GM18909 (cell line): ENCODE measurements at regions not wholly inside any gene's neighbourhood (a gene's known extent, or its start where the extent isn't known, plus 50 kb on each side); places are given as distances from the start of the nearest gene placed in this dataset.

Experiments
- ATAC-seq: cut with Tn5 transposase; IDR thresholded peaks from one replicate; pipeline ENCODE4 v1.9.1; 2021; ENCODE audit warnings: mild to moderate bottlenecking; ENCODE audit not compliant: unreplicated experiment, poor library complexity

DNA sequence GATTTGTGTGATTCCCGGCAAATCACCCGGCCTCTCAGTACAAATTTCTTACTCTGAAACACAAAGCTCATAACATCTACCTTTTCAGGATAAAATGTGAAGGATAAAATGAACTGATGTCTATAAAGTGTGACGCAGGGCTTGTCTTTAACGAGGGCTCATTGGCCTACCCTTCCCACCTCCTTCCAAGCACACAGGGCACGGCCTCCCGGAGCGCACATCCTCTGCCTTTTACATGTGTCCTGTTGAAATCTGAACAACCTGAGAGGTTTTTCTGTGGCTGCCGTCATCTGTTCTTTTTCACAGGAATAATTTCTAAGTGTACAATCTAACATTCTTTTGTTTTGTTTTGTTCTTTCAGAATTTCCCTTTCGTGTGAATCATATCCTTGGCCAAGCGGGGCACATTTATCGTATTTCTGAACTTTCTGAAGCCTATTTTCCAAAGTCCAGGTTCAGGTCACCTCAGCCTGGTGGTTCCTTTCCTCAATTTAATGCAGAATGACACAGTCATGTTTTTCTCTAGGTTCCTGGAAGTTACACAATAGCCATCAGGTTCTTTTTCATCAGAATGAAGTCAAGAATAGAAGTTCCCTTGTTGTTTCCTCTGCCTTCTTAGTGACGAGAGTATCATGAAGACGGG lies 53.1 kb upstream of the SPRY1 start:
- ATAC-seq: no peak

DNA sequence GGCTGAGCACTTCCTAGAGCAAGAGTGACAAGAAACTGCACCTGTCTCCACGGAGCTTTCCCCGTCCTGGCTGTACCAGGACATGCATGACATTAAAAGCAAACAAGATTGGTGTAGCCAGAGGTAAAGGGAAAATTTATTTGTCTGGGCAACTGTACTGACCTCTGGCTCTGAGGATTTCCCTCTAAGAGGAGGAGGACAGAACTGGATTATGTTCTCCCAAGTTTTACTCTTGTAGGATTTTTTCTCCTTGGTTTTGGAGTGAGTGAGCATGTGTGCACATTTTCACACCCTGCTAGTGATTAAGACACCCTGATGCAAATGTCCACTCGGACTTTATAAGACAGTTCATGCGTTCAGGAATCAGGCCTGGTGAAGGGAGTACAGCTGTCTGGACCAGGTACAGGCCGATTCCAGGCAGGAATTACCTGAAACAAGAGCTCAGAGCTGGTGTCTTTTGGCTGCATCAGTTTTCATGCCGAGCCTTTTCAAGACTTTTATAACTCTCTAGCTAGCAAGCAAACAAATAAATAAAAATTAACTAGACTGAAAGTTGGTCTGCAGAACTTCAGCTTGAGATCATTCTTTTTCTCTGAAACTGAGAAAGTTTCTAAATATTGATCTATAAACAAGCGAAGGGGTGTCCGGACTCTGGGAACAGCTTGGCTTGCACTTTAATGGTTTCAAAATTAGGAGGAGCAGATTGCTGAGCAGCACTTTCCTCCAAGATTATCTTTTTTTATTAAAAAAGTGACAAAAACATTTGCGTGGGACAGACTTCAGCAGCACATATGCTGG lies 51.3 kb upstream of the SPRY1 start:
- peak; percentile 59 for ATAC-seq

DNA sequence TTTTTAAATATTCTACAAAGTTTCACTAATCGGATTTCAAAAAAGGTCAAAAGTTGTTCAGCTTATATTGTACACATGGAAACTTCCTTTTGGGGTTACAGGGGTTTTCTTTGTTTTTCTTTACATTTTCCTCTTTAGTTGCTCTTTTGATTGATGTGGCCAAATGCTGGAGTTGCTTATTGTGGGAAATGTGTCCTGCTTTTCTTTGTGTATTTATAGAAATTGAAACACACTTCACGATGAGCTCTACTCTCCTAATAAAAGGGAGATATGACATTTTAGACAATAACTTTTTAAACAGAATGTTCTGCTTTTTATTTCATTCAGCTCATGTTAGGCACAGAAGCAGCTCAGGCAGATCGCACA lies 50.7 kb upstream of the SPRY1 start:
- ATAC-seq: peak; percentile 19

DNA sequence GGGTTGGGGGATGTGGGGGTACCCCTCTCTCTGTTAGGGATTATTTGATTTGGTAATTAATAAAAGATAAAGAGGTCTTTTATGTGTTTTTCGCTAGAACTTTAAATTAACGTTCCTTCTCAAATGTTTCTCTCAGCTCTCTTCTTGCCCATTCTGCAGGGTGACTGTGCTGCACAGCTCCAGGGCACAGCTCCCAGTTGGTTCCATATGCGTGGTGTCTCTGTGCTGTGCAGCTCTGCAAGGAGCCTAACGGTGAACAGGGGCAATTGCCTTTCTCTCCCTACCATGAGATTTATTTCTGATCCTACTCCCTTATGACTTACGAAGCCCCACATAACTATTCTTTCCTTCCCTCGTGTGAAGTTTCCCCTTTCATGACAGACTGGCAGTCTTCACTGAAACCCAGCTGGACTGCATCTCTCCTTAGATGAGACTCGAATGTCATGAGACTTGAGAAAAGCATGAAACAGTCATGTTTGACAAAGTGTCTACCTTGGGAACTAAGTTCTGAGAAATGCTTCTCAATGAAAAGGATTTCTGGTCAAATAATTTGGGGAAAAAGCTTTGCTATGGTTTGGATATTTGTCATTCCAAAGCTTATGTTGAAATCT lies 50.2 kb upstream of the SPRY1 start:
- ATAC-seq: no peak
